SK-N-SH (cell line): ENCODE measurements at regions not wholly inside any gene's neighbourhood (a gene's known extent, or its start where the extent isn't known, plus 50 kb on each side); places are given as distances from the start of the nearest gene placed in this dataset.
"Not testable (repeated sequence)": the region's sequence is repeated elsewhere in the genome, so short reads cannot be mapped to it uniquely, and the experiment has no call there.

Experiments used
- CTCF ChIA-PET: fragments of 300-600, 350-600 bp; formaldehyde crosslinking; extraction: SDS; loops from one replicate; lab custom pipeline; 2021; lab: Yijun Ruan, JAX
- POLR2A ChIA-PET: fragments of 350-600 bp; sonication (Branson Sonifier 250); formaldehyde crosslinking; extraction: SDS; loops from one replicate; lab custom pipeline; 2020; ENCODE audit warnings: antibody characterized with exemption, inconsistent platforms; lab: Yijun Ruan, JAX
- DNase-seq: peaks from one replicate; pipeline ENCODE4 v3.0.0; 2012
- H2AFZ ChIP-seq: fragments of 200-600 bp; sonication (generic); 2 replicates; pipeline ENCODE4 v1.8.1; 2016; ENCODE audit warnings: antibody characterized with exemption, mild to moderate bottlenecking, low read depth
- H3F3A ChIP-seq: fragments of 200-600 bp; sonication (generic); replicated peaks from 2 replicates; pipeline ENCODE3; 2016; ENCODE audit warnings: antibody characterized with exemption, mild to moderate bottlenecking; ENCODE audit not compliant: insufficient read depth
- H3K27ac ChIP-seq, 2 experiments: fragments of 200-500 bp in 1 of 2; fragments of 200-600 bp in 1 of 2; sonication (Bioruptor generic) in 1 of 2; sonication (generic), shearing (Covaris generic) in 1 of 2; 2 replicates each; pipeline versions ENCODE4 v1.5.1 to v1.6.1; 2014 to 2016; ENCODE audit warnings: low read depth in 2 of 2, inconsistent platforms in 1 of 2, low read length in 1 of 2, mild to moderate bottlenecking in 1 of 2, mixed read lengths in 1 of 2
- H3K27me3 ChIP-seq: fragments of 200-600 bp; sonication (generic), shearing (Covaris generic); 2 replicates; pipeline ENCODE4 v1.6.1; 2016; ENCODE audit warnings: mixed run types; ENCODE audit not compliant: insufficient read depth
- H3K36me3 ChIP-seq, 2 experiments: fragments of 200-500 bp in 1 of 2; fragments of 200-600 bp in 1 of 2; sonication (Bioruptor generic) in 1 of 2; sonication (generic) in 1 of 2; replicated peaks in 1 of 2; 2 replicates each; pipeline versions ENCODE3 to v1.5.1; 2014 to 2016; ENCODE audit warnings: low read length in 1 of 2, mild to moderate bottlenecking in 1 of 2; ENCODE audit not compliant: insufficient read depth in 2 of 2, control insufficient read depth in 1 of 2
- H3K4me1 ChIP-seq, 2 experiments: fragments of 200-500 bp in 1 of 2; fragments of 200-600 bp in 1 of 2; sonication (Bioruptor generic) in 1 of 2; sonication (generic), shearing (Covaris generic) in 1 of 2; 2 replicates each; pipeline versions ENCODE4 v1.5.1 to v1.6.1; 2014 to 2016; ENCODE audit warnings: low read depth in 1 of 2, low read length in 1 of 2, mixed run types in 1 of 2; ENCODE audit not compliant: insufficient read depth in 2 of 2, control insufficient read depth in 1 of 2
- H3K4me2 ChIP-seq: fragments of 200-600 bp; sonication (generic), shearing (Covaris generic); 2 replicates; pipeline ENCODE4 v1.6.1; 2017; ENCODE audit warnings: mixed run types
- H3K4me3 ChIP-seq, 2 experiments: fragments of 200-500 bp in 1 of 2; fragments of 200-600 bp in 1 of 2; sonication (Bioruptor generic) in 1 of 2; sonication (generic), shearing (Covaris generic) in 1 of 2; 2 replicates each; pipeline versions ENCODE4 v1.5.1 to v1.8.1; 2014 to 2016; ENCODE audit warnings: low read depth in 2 of 2, inconsistent platforms in 1 of 2, low read length in 1 of 2, mild to moderate bottlenecking in 1 of 2, mixed read lengths in 1 of 2, moderate library complexity in 1 of 2
- H3K79me2 ChIP-seq: fragments of 200-600 bp; sonication (generic); 2 replicates; pipeline ENCODE4 v1.8.1; 2017; ENCODE audit warnings: mild to moderate bottlenecking; ENCODE audit not compliant: insufficient read depth
- H3K9ac ChIP-seq: fragments of 200-600 bp; sonication (generic); 2 replicates; pipeline ENCODE4 v1.6.1; 2017; ENCODE audit warnings: mixed run types
- H3K9me2 ChIP-seq: fragments of 200-600 bp; sonication (generic); 2 replicates; pipeline ENCODE4 v1.6.1; 2017; ENCODE audit warnings: mixed run types
- H3K9me3 ChIP-seq: fragments of 200-600 bp; sonication (generic); 2 replicates; pipeline ENCODE4 v1.6.1; 2017; ENCODE audit warnings: mixed run types, mild to moderate bottlenecking, moderate library complexity
- H4K20me1 ChIP-seq: fragments of 200-600 bp; sonication (generic); 2 replicates; pipeline ENCODE4 v1.6.1; 2017; ENCODE audit warnings: mild to moderate bottlenecking, mixed run types; ENCODE audit not compliant: insufficient read depth
- ELF1 ChIP-seq: IDR thresholded peaks from 2 replicates; pipeline ENCODE4 v1.4.0; 2012
- EP300 ChIP-seq, 2 experiments: IDR thresholded peaks; 2 replicates each; pipeline versions ENCODE4 v1.4.0 to v1.6.1; 2012; ENCODE audit warnings: borderline replicate concordance in 1 of 2, low read depth in 1 of 2, low read length in 1 of 2
- EZH2phosphoT487 ChIP-seq: fragments of 200-600 bp; sonication (generic); IDR thresholded peaks from 2 replicates; pipeline ENCODE4 v1.6.1; 2017; ENCODE audit warnings: low read depth, mixed run types, mild to moderate bottlenecking, antibody characterized with exemption, moderate library complexity, borderline replicate concordance
- FOXM1 ChIP-seq: IDR thresholded peaks from 2 replicates; pipeline ENCODE4 v1.4.0; 2012; ENCODE audit warnings: low read depth, mild to moderate bottlenecking
- GABPA ChIP-seq: IDR thresholded peaks from 2 replicates; pipeline ENCODE4 v1.4.0; 2012; ENCODE audit warnings: low read depth, mild to moderate bottlenecking
- JUND ChIP-seq: IDR thresholded peaks from 2 replicates; pipeline ENCODE4 v1.4.0; 2012
- MAX ChIP-seq: IDR thresholded peaks from 2 replicates; pipeline ENCODE4 v1.4.0; 2012; ENCODE audit warnings: low read depth
- MXI1 ChIP-seq: IDR thresholded peaks from 2 replicates; pipeline ENCODE4 v1.6.1; 2012; ENCODE audit warnings: mild to moderate bottlenecking, low read depth, low read length, improper control_type of control experiment
- NFIC ChIP-seq: IDR thresholded peaks from 2 replicates; pipeline ENCODE4 v1.4.0; 2012; ENCODE audit warnings: borderline replicate concordance
- NRF1 ChIP-seq: IDR thresholded peaks from 2 replicates; pipeline ENCODE4 v1.6.1; 2012; ENCODE audit warnings: low read depth, mild to moderate bottlenecking, low read length
- RCOR1 ChIP-seq: fragments of 150-350 bp; IDR thresholded peaks from 2 replicates; pipeline ENCODE4 v1.6.1; 2017; ENCODE audit warnings: antibody characterized with exemption, low read length
- RFX5 ChIP-seq: IDR thresholded peaks from 2 replicates; pipeline ENCODE4 v1.6.1; 2012; ENCODE audit warnings: mild to moderate bottlenecking, improper control_type of control experiment, low read length
- RXRA ChIP-seq: IDR thresholded peaks from 2 replicates; pipeline ENCODE4 v1.4.0; 2012; ENCODE audit warnings: low read depth, mild to moderate bottlenecking, borderline replicate concordance
- SIN3A ChIP-seq: IDR thresholded peaks from 2 replicates; pipeline ENCODE4 v1.6.1; 2012; ENCODE audit warnings: low read depth, mild to moderate bottlenecking, low read length, moderate library complexity, borderline replicate concordance
- SMC3 ChIP-seq: IDR thresholded peaks from 2 replicates; pipeline ENCODE4 v1.6.1; 2012; ENCODE audit warnings: low read depth, low read length, improper control_type of control experiment
- TCF12 ChIP-seq: IDR thresholded peaks from 2 replicates; pipeline ENCODE4 v1.4.0; 2012
- TEAD4 ChIP-seq: IDR thresholded peaks from 2 replicates; pipeline ENCODE4 v1.4.0; 2012; ENCODE audit warnings: mild to moderate bottlenecking, borderline replicate concordance; ENCODE audit not compliant: insufficient read depth
- YY1 ChIP-seq: IDR thresholded peaks from 2 replicates; pipeline ENCODE4 v1.4.0; 2012; ENCODE audit warnings: low read depth, mild to moderate bottlenecking
- WGBS: methylation state at CpG from one replicate; pipeline ENCODE4 v1.1.6; 2017; ENCODE audit warnings: low lambda C conversion rate; 5-methylcytosine and 5-hydroxymethylcytosine counted together
- TF ChIP-seq, protein P1 (sequence below): IDR thresholded peaks from 2 replicates; pipeline ENCODE4 v1.4.0; 2012; ENCODE audit warnings: low read depth, borderline replicate concordance

DNA sequence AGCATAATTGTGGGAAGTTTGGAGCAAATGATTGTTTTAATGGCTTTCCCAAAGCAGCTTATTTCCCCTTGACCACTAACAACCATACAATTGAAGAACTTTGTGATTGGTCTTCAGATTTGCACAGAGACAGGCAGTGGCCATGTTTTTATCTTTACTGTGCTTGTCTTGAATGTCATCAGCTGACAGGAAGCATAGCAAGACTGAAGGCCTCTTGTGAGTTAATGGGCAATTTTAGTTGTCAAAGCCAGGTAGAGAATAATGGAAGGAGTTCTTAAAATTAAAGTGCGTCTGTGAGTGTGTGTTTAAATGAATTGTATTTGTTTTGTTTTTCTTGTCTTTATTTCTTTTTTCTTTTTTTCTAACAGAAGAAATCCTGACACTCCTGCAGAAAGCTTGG lies 809.9 kb downstream of the TSN start:
- CTCF ChIA-PET = interaction anchor here (0.9 kb wide), 1 partner anchor 9 kb away, joined by 4 read pairs; no protein-coding TSS in a partner anchor
- H2AFZ ChIP-seq = no peak overlapping the region
- no peak for DNase-seq
- TF ChIP-seq GABPA = no peak
- TF ChIP-seq RFX5 = no peak
- no peak for TF ChIP-seq RXRA
- TF ChIP-seq MAX = no peak
- no peak for TF ChIP-seq JUND
- TF ChIP-seq NRF1 = no peak
- no peak for TF ChIP-seq TCF12
- no peak for TF ChIP-seq EZH2phosphoT487
- TF ChIP-seq EP300 (IDR thresholded peaks at IDR 0.05; ENCODE audit: borderline replicate concordance in 1 of 2, low read depth in 1 of 2, low read length in 1 of 2) = no peak
- no peak for TF ChIP-seq SMC3
- no peak for TF ChIP-seq MXI1
- TF ChIP-seq RCOR1 = no peak
- no peak for TF ChIP-seq SIN3A
- no peak for TF ChIP-seq FOXM1
- TF ChIP-seq, protein P1, sequence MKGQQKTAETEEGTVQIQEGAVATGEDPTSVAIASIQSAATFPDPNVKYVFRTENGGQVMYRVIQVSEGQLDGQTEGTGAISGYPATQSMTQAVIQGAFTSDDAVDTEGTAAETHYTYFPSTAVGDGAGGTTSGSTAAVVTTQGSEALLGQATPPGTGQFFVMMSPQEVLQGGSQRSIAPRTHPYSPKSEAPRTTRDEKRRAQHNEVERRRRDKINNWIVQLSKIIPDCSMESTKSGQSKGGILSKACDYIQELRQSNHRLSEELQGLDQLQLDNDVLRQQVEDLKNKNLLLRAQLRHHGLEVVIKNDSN = no peak
- H3K27me3 ChIP-seq = no peaks in the 10 kb centered on the region
- no peaks in the 10 kb centered on the region for H3K36me3 ChIP-seq
- H3K4me1 ChIP-seq = no peaks in the 10 kb centered on the region
- no peaks in the 10 kb centered on the region for H3K9me2 ChIP-seq
- H3K4me3 ChIP-seq = no peak overlapping the region
- POLR2A ChIA-PET = no interaction called here
- WGBS = 0% methylated on average over 1 of the region's 1 CpG
- no peaks in the 10 kb centered on the region for H4K20me1 ChIP-seq
- H3K9ac ChIP-seq = no peak overlapping the region
- H3K27ac ChIP-seq = no peak overlapping the region
- no peaks in the 10 kb centered on the region for H3K79me2 ChIP-seq
- no peak overlapping the region for H3K4me2 ChIP-seq
- H3K9me3 ChIP-seq = peaks cover 8% of the 10 kb centered on the region; the same call in 1 of the 2 replicates
- H3F3A ChIP-seq = no peaks in the 10 kb centered on the region

DNA sequence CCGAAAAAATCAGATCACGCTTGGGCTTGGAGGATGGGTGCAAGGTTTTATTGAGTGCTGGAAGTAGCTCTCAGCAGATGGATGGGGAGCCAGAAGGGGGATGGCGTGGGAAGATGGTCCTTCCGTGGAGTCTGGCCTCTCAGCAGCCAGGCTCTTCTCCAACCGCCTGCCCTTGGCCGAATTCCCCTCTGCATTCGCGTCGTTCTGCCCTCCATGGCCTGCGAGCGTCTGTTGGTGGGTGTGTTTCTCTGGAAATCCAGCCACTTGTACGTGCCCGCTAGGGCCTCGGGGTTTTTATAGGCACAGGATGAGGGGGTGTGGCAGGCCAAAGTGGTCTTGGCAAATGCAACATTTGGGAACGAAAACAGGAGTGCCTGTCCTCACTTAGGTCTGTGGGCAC lies 815.2 kb downstream of the TSN start:
- peaks cover 8% of the 10 kb centered on the region; the same call in 1 of the 2 replicates for H3K9me3 ChIP-seq
- 37% methylated on average over 12 of the region's 15 CpGs for WGBS
- no peak overlapping the region for H2AFZ ChIP-seq
- no peaks in the 10 kb centered on the region for H3K4me1 ChIP-seq
- H3K27me3 ChIP-seq = no peaks in the 10 kb centered on the region
- H3K79me2 ChIP-seq = no peaks in the 10 kb centered on the region
- no peak overlapping the region for H3K4me2 ChIP-seq
- no peak for TF ChIP-seq SIN3A
- no peak for TF ChIP-seq NFIC
- no peak for TF ChIP-seq MXI1
- TF ChIP-seq JUND = no peak
- no peak for TF ChIP-seq ELF1
- no peak for TF ChIP-seq TEAD4
- TF ChIP-seq EP300 (IDR thresholded peaks at IDR 0.05; ENCODE audit: borderline replicate concordance in 1 of 2, low read depth in 1 of 2, low read length in 1 of 2) = no peak
- TF ChIP-seq YY1 = no peak
- TF ChIP-seq FOXM1 = no peak
- no peaks in the 10 kb centered on the region for H3K9me2 ChIP-seq
- no peaks in the 10 kb centered on the region for H3K36me3 ChIP-seq
- H4K20me1 ChIP-seq = no peaks in the 10 kb centered on the region
- H3K27ac ChIP-seq = no peak overlapping the region
- no peak overlapping the region for H3K9ac ChIP-seq
- ChIA-PET CTCF (no interaction called here), POLR2A (no interaction called here)
- H3F3A ChIP-seq = no peaks in the 10 kb centered on the region
- H3K4me3 ChIP-seq = no peak overlapping the region
- no peak for DNase-seq

GRCh38 chr2:122571471-122571870 lies 816.0 kb downstream of the TSN start:
- POLR2A ChIA-PET = not testable (repeated sequence)

More at GRCh38 chr2:122571471-122571870, 816.0 kb downstream of the TSN start:
- H3K4me1 ChIP-seq, H3K9ac ChIP-seq, H3K27me3 ChIP-seq, H3K4me3 ChIP-seq, H4K20me1 ChIP-seq, H3K4me2 ChIP-seq, H3K79me2 ChIP-seq, H3K36me3 ChIP-seq, H3K27ac ChIP-seq, H3K9me2 ChIP-seq, H3K9me3 ChIP-seq, H2AFZ ChIP-seq, H3F3A ChIP-seq, DNase-seq, CTCF ChIA-PET: not testable (repeated sequence)
